COLO829 (cell line): ENCODE measurements at regions not wholly inside any gene's neighbourhood (a gene's known extent, or its start where the extent isn't known, plus 50 kb on each side); places are given as distances from the start of the nearest gene placed in this dataset.

Experiments
- DNase-seq: peaks from one replicate; pipeline ENCODE4 v3.0.0; 2012; ENCODE audit warnings: low spot score

- DNase-seq: no peak
Observed at GRCh38 chr6:10305790-10306415, 109.0 kb downstream of the TFAP2A start.

- DNase-seq: no peak
Observed at GRCh38 chr6:10303608-10304506, 111.0 kb downstream of the TFAP2A start.

GRCh38 chr6:10302566-10303235 is 112.2 kb downstream of the TFAP2A start:
- peak; percentile 53 for DNase-seq

- DNase-seq: no peak
Observed at GRCh38 chr6:10300071-10300470, 114.8 kb downstream of the TFAP2A start.

- no peak for DNase-seq
Observed at GRCh38 chr6:10297832-10298231, 117.0 kb downstream of the TFAP2A start.

GRCh38 chr6:10278746-10279145 is 136.1 kb downstream of the TFAP2A start:
- no peak for DNase-seq

GRCh38 chr6:10276660-10277287 is 138.1 kb downstream of the TFAP2A start:
- DNase-seq: no peak

GRCh38 chr6:10276106-10276505 is 138.8 kb downstream of the TFAP2A start:
- DNase-seq: no peak

GRCh38 chr6:10272591-10272990 is 142.3 kb downstream of the TFAP2A start:
- no peak for DNase-seq

- DNase-seq: no peak
Observed at GRCh38 chr6:10271982-10272381, 142.9 kb downstream of the TFAP2A start.

GRCh38 chr6:10269814-10270472 is 144.9 kb downstream of the TFAP2A start:
- DNase-seq: no peak

GRCh38 chr6:10268611-10269310 is 146.1 kb downstream of the TFAP2A start:
- no peak for DNase-seq

GRCh38 chr6:10268111-10268510 is 146.8 kb downstream of the TFAP2A start:
- no peak for DNase-seq

GRCh38 chr6:10266462-10266861 is 148.4 kb downstream of the TFAP2A start:
- DNase-seq: no peak

- DNase-seq: no peak
Observed at GRCh38 chr6:10266061-10266460, 148.8 kb downstream of the TFAP2A start.

- DNase-seq: no peak
Observed at GRCh38 chr6:10262505-10262904, 152.4 kb downstream of the TFAP2A start.

- DNase-seq: no peak
Observed at GRCh38 chr6:10259671-10260070, 155.2 kb downstream of the TFAP2A start.

GRCh38 chr6:10258341-10258740 is 156.5 kb downstream of the TFAP2A start:
- no peak for DNase-seq

- DNase-seq: no peak
Observed at GRCh38 chr6:10256113-10256690, 158.7 kb downstream of the TFAP2A start.

- no peak for DNase-seq
Observed at GRCh38 chr6:10250655-10251220, 164.1 kb downstream of the TFAP2A start.
